Stimulated activated naive CD8-positive, alpha-beta T cell treated with anti-CD3 and anti-CD28 coated beads, Interleukin-15, Interleukin-2, amounts not matched to agents 100 U/mL and 50 U/mL, for 24 hours (primary cell): ENCODE measurements at regions not wholly inside any gene's neighbourhood (a gene's known extent, or its start where the extent isn't known, plus 50 kb on each side); places are given as distances from the start of the nearest gene placed in this dataset.
"Not testable (repeated sequence)": the region's sequence is repeated elsewhere in the genome, so short reads cannot be mapped to it uniquely, and the experiment has no call there.

Source experiments
- ATAC-seq: fragments of 150-1000 bp; cut with Tn5 transposase; one replicate; pipeline ENCODE4 v1.10.0; 2021
- DNase-seq: peaks from one replicate; pipeline ENCODE4 v3.0.0; 2021

DNA sequence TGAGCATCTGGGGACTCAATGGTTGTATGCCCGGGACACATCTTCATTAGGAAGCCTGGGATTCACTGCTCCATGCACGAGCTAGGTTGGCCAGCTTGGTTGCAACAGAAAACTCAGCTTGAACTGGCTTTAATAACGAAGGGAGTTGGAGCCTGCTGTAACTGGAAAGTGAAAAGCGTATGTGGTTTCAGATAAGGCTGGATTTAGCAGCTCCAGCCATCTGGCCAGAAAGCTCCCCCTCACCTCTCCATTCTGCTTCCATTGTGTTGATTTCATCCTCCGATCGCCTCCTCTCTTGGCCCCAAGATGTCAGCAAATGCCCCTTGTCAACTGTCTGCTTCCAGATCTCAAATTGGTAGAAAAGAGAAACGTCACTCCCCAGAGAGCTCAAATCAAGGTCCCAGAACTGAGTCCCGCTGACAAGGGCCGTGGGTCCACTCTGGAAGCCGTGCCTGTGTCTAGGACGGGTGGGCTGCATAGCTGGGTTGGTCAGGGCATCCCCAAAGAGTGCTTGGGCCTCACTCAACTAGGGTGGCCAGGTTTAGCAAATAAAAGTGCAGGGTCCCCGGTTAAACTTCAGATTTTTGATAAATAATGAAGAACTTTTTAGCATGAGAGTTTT, 117.0 kb upstream of the PMEPA1 start:
- no peak for ATAC-seq
- no peak for DNase-seq

DNA sequence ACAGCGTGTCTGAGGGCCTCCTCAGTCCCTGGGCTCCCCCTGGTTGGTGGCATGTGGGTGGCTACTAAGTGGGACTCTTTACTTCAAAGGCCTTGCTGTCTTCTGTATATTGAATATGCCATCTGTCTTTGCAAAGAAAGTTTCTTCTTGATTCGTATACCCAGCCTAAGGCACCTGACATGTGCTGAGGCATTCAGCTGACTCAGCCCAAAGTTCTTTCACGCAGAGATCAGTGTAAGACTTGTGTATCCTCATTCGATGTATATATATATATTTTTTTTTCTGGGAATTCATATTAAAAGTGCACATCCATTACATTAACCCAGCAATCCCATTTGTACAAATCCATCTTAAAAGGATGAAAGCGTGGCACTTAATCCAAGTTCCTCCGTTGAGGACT, 115.1 kb upstream of the PMEPA1 start:
- DNase-seq (no peak), ATAC-seq (no peak)

DNA sequence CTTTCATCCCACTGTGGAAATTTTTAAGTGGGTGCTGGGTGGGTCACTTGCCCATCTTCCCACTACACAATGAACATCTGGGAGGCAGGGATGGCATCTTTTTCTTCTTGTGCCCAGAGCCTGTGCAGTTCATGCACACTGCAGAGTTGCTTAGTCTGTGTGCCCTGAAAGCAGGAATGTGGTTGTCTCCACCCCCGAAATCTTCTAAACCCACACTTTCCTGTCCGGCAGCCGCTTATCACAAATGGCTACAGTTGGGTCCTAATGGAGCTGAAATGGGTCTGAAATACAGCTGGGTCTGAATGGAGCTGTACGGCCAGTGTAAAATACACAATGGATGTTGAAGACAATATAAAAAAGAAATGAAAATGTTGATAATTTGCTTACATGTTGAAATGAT, 112.1 kb upstream of the PMEPA1 start:
- DNase-seq, result no peak
- no peak for ATAC-seq

DNA sequence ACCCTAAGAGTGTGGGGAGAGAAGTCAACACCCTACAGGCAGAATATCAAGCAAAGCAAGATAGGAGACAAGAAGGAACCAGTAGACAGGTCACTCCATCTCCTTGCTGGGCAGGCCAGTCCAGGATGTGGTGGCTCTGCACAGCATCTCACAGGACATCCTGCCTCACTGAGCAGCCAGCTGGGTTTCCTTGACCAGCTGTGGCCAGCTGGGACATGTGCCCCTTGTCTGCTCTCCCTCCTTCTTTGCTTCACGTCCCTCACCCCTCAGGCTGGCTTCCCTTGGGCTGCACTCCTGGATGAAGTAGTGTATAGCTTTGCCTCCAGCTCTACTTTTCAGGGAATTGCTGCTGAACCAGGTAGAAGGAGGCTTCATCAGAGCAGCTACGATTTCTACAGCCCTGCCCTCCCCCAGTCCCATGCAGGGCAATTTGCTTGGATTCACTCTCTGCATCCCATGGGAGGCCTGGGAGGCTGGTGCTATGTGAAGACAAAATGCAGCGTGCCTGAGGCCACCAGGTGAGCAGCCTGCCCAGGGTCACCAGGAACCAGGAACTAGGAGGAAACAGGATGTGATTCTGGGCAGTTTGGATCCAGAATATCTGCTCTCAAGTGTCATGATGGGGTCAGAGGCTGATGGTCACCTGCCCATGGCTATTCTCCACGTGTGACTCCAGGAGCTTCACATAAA, 110.0 kb upstream of the PMEPA1 start:
- ATAC-seq (no peak), DNase-seq (no peak)

DNA sequence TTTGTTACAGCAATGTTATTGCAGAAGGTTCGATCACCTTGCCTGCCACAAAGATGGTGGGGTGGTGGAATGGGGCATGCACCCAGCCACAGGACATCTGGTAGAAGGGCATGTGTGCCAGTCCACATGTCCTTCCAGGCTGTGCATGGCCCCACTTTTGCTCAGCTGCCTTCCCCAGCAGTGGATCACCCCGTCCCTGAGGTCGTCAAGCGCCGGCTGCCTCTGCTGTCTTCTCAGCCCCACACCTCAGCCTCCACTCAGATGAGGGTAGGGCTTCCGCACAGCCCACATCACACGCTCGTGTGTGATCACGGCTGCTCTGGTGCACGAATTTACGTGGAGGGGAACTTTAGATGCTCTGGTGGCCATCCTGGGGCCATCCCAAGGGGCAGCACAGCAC, 109.5 kb upstream of the PMEPA1 start:
- DNase-seq, result no peak
- ATAC-seq, result no peak

DNA sequence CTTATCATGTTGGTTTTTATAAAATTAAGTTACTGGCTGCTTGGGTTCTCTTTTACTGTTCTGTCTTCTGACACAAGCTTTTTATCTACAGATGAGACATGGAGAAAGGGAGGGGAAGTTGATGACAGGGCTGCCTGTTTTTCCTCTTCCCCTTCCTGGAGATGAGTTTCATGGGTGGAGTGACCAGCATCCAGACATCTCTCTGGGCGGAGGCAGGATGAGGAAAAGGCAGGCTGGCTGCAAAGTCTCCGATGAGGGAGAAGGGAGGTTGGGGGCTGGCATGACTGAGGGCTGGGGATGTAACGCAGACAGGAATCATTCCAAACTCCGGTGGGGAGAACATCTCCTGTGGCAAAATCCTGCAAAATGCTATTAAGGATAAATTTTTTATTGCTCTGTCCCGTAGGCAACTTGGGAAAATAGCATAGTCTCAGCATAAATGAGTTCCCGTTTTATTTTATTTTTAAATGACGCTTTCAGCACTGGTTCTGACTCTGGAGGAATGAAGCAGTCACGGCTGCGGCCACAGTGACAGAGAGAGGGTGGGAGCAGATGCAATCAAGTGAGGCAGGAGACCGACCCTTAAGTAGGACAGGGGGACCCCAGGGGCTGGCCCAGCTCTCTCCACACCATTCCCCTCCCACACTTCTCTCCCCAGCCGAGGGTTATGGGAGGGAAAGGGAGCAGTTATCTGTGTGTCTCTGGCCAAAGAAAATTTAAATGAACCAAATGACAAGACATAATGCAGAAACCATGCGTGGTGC, 108.8 kb upstream of the PMEPA1 start:
- no peak for ATAC-seq
- DNase-seq, result no peak

DNA sequence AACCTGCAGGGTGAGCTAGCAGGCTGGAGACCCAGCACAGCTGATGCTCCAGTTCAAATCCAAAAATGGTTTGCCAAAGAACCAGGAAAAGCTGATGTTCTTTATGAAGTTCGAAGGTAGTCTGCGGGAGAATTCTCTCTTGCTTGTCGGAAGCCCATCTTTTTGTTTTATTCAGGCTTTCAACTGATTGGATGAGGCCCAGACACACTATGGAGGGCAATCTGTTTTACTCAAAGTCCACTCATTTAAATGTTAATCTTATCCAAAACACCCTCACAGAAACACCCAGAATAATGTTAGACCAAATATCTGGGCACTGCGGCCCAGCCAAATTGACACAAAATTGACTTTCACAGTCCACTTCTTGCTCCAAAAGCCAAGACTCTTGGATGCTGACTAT, 105.6 kb upstream of the PMEPA1 start:
- DNase-seq, result no peak

DNA sequence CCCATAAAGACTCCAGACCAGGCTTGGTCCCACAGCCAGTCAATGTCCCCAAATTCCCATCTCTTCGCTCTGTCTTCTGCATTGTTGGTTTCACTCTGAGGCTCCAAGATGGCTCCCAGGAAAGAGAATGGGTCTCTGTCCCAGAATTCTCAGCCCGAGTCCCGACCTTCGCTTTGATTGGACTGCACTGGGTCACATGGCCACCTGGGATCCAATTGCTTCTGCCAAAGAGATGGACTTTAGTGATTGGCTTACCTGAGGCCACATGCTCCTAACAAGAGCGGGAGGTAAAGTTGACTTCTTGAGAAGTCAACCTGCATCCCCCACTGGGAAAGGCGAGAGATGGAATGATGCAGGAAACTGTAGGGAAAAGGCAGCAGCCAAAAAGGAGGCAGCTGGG, 104.7 kb upstream of the PMEPA1 start:
- no peak for ATAC-seq
- no peak for DNase-seq

More for the DNA sequence above, 105.6 kb upstream of the PMEPA1 start:
- no peak for ATAC-seq

DNA sequence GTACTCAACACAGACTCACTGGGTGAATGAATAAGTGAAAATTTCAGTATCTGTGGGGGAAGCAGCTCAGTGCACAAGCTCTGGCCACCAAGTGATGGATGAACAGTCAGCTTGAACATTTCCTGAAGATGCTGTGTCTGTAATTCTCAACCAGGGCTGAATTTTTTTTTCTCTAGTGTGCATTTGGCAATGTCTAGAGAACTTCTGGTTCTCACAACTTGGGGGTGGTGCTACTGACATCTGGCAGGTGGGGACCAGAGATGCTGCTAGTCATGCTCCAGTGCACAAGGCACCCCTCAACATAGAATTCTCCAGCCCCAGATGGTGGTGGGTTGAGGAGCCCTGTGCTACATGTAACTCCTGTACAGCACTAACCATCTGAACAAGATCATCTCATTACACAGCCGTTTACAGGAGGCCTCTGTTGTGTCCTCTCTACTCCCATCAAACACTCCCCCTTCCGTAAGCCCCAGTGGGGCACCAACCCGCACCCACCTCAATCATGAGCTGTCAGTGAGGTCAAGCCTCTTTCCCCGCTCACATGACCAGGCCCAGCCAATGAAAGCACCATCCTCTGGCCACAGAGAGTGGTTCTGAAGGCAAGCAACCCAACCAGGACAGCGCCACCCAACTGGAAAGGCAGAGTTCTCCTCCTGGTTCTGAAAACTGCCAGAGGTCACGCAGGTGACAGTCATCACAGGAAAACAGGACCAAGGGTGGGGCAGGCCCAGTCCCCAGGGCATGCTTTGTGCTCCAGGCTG, 103.9 kb upstream of the PMEPA1 start:
- DNase-seq, result no peak
- ATAC-seq, result no peak

DNA sequence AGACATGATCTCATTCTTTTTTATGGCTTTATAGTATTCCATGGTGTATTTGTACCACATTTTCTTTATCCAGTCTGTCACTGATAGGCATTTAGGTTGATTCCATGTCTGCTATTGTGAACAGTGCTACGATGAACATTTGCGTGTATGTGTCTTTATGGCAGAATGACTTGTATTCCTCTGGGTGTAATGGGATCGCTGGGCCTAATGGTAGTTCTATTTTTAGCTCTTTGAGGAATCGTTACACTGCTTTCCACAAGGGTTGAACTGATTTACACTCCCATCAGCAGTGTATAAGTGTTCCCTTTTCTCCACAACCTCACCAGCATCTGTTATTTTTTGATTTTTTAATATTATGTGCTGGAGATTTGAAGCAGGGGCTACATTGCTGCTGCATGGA, 102.8 kb upstream of the PMEPA1 start:
- DNase-seq, ATAC-seq: not testable (repeated sequence)

DNA sequence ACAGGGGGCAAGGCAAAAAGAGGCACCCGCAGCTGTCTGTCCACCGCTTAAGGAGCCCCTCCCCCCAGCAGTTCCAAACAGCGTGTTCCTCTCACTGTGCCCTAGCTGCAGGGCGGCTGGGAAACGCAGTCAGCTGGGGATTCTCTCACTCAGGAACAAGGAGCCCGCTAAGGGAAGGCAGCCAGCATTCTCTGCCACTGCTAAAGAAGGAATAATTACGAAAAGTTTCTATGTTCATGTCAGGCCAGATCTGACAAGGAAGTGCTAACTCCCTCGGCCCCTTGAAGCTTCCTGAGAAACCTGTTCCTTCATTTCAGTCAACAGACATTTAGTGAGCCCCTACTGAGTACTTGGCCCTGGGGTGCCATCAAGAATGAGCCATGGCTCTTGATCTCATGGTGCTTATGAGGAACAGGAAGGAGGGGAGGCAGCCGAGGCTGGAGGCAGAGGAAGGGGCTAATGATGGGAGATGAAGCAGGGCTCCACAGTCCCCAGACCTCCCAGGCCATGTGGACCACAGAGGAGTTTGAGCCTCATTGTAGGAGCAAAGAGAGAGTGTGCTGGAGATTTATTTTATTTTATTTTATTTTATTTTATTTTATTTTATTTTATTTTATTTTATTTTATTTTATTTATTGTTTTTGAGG, 101.7 kb upstream of the PMEPA1 start:
- DNase-seq (no peak), ATAC-seq (no peak)

DNA sequence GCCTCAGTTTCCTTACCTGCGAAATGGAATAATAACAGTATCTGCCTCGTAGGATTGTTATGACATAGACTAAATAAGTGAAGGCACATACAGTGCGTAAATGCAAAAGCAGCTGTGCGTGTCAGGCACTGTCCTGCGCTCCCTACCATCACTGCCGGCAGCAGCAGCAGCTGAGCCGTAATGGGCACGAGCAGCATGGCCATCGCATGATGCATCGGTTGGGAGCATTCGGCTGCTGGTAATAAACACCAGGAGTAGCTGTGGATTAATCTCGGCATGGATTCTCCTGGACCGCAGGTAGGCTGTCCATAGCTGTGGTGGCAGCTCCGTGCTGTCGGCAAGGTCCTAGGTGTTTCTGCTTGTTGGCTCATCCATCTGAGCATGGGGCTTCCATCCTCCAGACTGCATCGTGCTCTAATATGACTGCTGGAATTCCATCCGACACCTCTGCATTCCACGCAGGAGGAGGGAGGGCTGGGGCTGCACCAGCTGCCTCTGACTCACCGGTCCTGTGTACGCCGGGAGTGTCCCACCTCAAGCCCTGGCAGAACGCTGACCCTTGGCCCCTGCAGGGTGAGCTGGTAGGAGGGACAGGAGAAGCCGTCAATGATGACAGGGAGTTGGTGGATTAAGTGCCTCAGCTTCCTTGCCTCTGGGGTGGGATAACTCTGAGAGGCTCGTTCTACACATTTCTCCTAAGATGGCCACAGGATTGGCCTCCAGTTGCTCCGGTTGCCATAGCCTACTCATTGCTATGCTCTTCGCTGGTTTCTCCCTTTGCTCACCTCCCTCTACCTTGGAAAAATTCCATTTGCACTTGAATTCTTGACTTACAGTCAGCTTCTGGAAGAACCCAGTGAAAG, 100.9 kb upstream of the PMEPA1 start:
- DNase-seq (no peak), ATAC-seq (no peak)

DNA sequence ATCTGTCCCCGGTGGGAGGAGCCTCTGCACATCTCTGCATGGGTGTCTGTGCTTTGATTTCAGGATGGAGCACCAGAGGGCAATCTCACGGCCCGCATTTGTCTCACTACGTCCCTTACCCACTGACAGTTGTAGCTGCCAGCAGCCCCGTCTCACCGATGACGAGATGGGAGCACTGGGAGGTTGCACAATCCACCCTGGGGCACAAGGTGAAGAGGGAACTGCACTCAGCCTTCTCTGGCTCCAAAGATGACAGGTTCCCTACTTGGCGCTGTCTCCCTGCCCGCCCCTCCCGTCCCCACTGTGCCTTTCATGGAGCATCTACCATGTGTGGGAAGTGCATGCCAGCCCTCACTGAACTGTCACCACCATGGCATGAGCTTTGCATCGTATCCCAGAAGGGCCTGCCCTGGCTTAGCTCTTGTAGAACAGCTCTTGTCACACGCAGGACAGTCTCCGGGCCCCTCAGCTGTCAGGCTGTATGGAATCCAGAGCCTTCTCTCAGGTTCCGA, 99.9 kb upstream of the PMEPA1 start:
- no peak for DNase-seq
- ATAC-seq, result no peak

DNA sequence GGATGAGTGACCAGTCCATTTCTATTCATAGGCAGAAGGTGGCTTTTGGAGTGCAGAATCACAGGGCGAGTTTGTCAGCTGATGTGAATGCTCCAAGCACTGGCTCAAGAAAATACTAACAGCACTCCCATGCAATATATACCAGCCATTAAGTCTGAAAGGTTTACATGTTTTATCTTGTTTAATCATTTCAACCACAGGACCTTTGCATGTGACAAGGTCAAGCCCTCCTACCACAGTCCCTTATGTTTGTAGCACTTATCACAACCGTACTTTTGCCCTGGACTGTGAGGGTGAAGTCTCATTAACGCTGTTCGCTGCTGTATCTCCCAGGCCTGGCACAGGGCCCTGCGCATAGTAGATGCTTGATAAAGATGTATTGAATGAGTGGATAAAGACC, 99.3 kb upstream of the PMEPA1 start:
- DNase-seq, result no peak
- ATAC-seq, result no peak

DNA sequence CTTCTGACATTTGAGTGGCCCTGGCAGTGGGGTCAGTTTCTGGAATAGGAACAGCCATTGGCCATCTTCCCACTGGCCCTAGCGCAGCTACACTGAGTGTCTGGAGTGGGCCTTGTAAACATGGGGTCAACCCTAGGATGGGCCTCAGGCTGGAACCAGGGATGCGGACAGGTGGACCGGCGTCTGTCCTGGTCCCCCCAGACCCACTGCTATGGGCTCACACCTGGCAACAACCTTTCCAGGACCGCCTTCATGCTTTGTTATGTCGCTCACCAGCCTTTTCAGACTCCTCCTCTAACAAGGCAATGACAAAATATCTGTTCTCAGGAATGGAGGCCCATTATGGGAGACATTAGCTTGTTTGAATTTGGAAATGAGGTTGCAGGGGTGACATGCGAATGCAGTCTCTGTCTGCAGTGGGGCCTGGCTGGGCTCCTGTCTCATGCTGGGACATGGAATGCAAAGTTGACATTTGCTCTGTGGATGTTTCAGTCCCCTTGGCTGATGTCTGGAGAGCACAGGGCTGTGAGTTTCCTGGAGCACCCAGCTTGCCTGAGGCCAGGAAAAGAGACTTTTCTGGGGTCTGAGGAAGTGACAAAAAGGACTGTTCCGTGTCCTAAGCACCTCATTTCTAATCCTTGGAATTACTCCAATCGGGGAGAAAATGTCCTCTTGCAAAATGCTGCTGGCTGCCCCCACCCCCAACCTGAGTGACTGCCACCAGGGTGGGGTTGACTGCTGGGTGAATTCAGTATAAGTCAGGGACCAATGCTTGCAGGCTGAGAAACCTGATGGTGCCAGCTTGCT, 98.7 kb upstream of the PMEPA1 start:
- DNase-seq (no peak), ATAC-seq (no peak)

DNA sequence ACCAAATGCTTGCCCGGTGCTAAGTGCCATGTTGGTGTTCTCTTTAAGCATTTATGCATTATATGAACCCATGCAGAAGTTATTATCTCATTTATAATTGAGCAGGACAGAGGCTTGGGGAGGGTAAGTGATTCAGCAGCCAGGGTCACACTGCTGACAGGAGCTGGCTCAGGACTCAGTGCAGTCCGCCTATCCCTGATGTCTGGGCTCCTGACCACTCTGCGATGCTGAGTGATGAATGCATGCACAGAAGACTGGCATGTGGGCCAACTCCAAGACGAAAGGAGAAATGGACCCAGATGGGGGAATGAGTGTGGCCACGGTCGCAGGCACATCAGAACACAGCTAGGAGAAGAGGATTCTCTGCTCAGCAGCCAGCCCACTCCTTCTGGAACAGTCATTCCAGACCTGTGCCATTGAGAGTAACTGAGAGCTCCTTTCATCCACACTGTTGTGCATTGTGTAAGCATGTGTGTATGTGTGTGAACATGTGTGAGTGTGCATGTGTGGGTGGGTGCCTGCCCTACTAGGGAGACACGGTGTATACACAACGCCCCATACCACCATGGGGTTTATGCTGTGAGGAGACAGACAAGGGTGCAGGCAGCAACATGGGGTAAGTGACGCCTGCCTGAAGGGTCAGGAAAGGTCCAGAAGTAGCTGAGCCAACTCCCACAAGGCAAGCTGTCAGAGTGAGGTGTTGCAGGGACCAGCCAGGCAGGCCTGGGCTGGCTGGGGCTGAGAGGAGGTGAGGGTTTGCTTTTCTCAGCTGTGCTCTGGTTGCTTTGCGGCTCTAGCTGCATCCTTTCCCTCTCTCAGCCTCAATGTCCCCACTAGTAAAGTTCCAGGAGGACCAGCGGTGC, 97.8 kb upstream of the PMEPA1 start:
- DNase-seq, result no peak
- no peak for ATAC-seq

DNA sequence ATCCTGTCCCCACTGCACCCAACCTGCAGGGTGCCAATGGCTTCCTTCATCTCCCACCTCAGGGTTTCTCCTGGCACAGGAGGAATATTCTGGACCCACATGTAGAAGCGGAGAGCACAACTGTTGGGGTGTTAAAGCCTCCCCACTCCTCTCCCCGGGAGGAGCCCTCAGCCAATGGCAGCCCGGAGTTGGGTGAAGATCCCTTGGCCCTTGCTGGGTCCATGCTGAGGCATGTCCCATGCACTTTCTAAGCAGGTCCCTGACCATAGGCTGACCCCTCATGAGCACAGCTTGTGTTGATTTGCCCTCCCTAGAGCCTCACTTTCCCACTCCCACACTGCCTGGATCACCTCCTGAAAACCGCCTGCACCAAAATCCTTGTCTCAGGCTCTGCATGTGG, 97.2 kb upstream of the PMEPA1 start:
- DNase-seq (no peak), ATAC-seq (no peak)

DNA sequence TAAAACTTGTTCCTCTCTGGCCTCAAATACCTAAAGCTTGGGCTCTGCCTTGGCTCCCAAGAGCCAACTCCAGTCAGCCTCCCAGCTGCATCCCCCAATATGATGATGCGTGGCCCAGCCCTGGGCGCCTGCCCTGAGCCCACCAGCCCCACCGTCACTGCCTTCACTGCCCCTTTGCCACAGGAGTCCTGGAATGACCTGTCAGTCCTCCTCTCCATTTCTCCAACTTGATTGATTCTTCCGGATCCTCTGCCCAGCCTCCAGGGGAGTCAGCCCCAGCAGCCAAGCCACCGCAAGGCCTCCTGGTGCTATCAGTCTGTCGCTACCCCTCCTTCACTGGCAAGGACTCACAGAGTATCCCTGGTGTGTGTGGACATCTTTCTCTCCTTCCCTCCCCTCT, 96.7 kb upstream of the PMEPA1 start:
- no peak for DNase-seq
- ATAC-seq, result no peak

DNA sequence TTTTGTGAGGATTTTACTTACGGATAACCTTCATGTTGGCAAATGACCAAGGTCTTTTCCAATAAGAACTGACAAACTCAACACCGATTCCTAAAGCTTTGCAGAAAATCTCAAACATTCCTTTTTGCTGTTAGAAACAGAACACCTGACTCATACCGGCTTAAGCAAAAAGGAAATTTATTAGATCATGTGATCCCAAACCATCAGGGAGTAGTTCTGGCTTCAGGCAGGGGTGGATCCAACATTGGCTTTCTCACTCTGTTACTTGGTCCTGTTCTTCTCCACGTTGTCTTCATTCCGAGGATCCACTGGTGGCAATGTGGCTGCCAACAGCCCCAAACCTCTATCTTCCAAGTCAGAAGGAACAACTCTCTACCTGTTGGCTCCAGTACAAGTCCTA, 95.9 kb upstream of the PMEPA1 start:
- no peak for ATAC-seq
- no peak for DNase-seq
